ENCODE measurements at regions not wholly inside any gene's neighbourhood (a gene's known extent, or its start where the extent isn't known, plus 50 kb on each side); places are given as distances from the start of the nearest gene placed in this dataset.
"Not testable (repeated sequence)": the region's sequence is repeated elsewhere in the genome, so short reads cannot be mapped to it uniquely, and the experiment has no call there.

DNA sequence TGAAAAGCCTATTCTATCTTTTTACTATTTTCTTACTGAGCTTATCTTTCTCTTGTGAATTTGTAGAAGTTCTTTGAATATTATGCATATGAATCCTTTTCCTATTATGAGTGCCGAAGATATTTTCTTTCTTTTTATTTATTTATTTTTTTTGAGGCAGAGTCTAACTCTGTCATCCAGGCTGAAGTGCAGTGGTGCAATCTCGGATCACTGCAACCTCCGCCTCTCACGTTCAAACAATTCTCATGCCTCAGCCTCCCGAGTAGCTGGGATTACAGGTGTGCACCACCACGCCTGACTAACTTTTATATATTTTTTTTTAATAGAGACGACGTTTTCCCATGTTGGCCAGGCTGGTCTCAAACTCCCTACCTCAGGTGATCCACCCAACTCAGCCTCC lies 109.8 kb downstream of the RHOU start:
- DNase-seq: no peak
- Mint-ChIP-seq H3K36me3 (ENCODE audit: insufficient read depth in 2 of 2) (peaks cover 2 to 5% of the 10 kb centered on the region in 2 donors), H3K27me3 (ENCODE audit: low read depth) (no peaks in the 10 kb centered on the region), H3K27ac (no peak overlapping the region), H3K4me3 (no peak overlapping the region), H3K4me1 (ENCODE audit: low read depth) (peaks cover 6% of the 10 kb centered on the region), H3K9me3 (no peaks in the 10 kb centered on the region)
- ATAC-seq (replicated peaks in 1 of 2): no peak

GRCh38 chr1:228846952-228847351 lies 111.7 kb downstream of the RHOU start:
- DNase-seq (no peak), ATAC-seq (replicated peaks in 1 of 2) (peak in 1 of 2 donors; percentile 49)
- H3K9me3 Mint-ChIP-seq: no peaks in the 10 kb centered on the region
- no peak overlapping the region for H3K4me3 Mint-ChIP-seq
- peaks cover 6% of the 10 kb centered on the region for H3K4me1 Mint-ChIP-seq (ENCODE audit: low read depth)
- no peak overlapping the region for H3K27ac Mint-ChIP-seq
- H3K36me3 Mint-ChIP-seq (ENCODE audit: insufficient read depth in 2 of 2): peaks cover 2 to 5% of the 10 kb centered on the region in 2 donors
- H3K27me3 Mint-ChIP-seq (ENCODE audit: low read depth): no peaks in the 10 kb centered on the region

GRCh38 chr1:228847451-228847850 lies 112.2 kb downstream of the RHOU start:
- H3K27ac Mint-ChIP-seq; DNase-seq; H3K9me3 Mint-ChIP-seq; H3K4me3 Mint-ChIP-seq; H3K4me1 Mint-ChIP-seq (ENCODE audit: low read depth); H3K27me3 Mint-ChIP-seq (ENCODE audit: low read depth); H3K36me3 Mint-ChIP-seq (ENCODE audit: insufficient read depth in 2 of 2); ATAC-seq (replicated peaks in 1 of 2): not testable (repeated sequence)

- ATAC-seq (replicated peaks in 1 of 2) (no peak), DNase-seq (no peak)
- Mint-ChIP-seq H3K36me3 (ENCODE audit: insufficient read depth in 2 of 2) (peaks cover under 1% of the 10 kb centered on the region in 2 donors), H3K27me3 (ENCODE audit: low read depth) (peaks cover 5% of the 10 kb centered on the region), H3K9me3 (no peaks in the 10 kb centered on the region), H3K4me1 (ENCODE audit: low read depth) (peaks cover 6% of the 10 kb centered on the region), H3K27ac (no peak overlapping the region), H3K4me3 (no peak overlapping the region)
These were observed 113.1 kb downstream of the RHOU start for GRCh38 chr1:228848406-228848805.

GRCh38 chr1:228849011-228849541 lies 113.8 kb downstream of the RHOU start:
- H3K36me3 Mint-ChIP-seq (ENCODE audit: insufficient read depth in 2 of 2): no peaks in the 10 kb centered on the region
- H3K4me3 Mint-ChIP-seq: no peak overlapping the region
- peaks cover 6% of the 10 kb centered on the region for H3K4me1 Mint-ChIP-seq (ENCODE audit: low read depth)
- H3K9me3 Mint-ChIP-seq: no peaks in the 10 kb centered on the region
- DNase-seq (no peak), ATAC-seq (replicated peaks in 1 of 2) (no peak)
- H3K27ac Mint-ChIP-seq: no peak overlapping the region
- H3K27me3 Mint-ChIP-seq (ENCODE audit: low read depth): peaks cover 5% of the 10 kb centered on the region

DNA sequence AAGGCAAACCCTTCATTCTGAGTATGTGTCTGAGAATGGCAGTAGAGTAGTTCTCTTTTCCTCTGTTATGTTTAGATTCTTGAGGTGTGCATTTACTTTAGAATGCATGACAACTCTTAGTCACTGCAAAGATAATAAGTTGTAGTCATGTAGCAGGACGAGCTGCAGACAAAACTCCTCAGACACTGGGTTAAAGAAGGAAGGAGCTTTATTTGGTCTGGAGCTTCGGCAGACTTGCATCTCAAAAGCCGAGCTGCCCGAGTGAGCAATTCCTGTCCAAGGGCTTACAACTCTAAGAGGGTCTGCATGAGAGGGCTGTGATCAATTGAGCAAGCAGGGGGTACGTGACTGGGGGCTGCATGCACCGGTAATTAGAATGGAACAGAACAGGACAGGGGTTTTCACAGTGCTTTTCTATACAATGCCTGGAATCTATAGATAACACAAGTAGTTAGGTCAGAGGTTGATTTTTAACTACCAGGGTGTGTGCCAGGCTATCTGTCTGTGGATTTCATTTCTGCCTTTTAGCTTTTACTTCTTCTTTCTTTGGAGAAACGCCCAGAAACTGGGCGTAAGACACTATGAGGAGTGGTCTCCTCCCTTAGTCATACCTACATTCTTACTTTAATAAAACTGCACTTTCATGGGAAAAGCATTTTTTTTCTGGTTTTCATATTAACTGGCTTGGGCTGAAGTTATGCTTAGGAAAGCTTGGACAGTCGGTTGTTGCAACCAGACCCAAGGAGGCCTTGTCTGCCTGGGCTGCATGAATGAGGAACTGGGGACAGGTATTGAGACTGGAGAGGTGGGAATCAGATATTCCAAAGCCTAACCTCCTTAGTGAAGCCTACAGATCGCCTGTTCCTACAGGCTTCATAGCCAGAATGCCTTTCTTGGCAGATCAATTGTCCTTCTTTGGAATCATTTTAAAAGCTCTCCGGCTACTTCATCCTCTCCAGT lies 115.1 kb downstream of the RHOU start:
- Mint-ChIP-seq H3K27me3 (ENCODE audit: low read depth) (peaks cover 5% of the 10 kb centered on the region), H3K27ac (no peak overlapping the region), H3K4me3 (no peak overlapping the region), H3K36me3 (ENCODE audit: insufficient read depth in 2 of 2) (no peaks in the 10 kb centered on the region), H3K4me1 (ENCODE audit: low read depth) (peaks cover 6% of the 10 kb centered on the region), H3K9me3 (no peaks in the 10 kb centered on the region)
- no peak for ATAC-seq (replicated peaks in 1 of 2)
- DNase-seq: no peak

GRCh38 chr1:228851193-228851592 lies 115.9 kb downstream of the RHOU start:
- no peak for ATAC-seq (replicated peaks in 1 of 2)
- no peak overlapping the region for H3K4me3 Mint-ChIP-seq
- peaks cover 5% of the 10 kb centered on the region for H3K27me3 Mint-ChIP-seq (ENCODE audit: low read depth)
- H3K27ac Mint-ChIP-seq: no peak overlapping the region
- DNase-seq: no peak
- H3K36me3 Mint-ChIP-seq (ENCODE audit: insufficient read depth in 2 of 2): no peaks in the 10 kb centered on the region
- peaks cover 0 to 2% of the 10 kb centered on the region in 2 donors for H3K9me3 Mint-ChIP-seq
- H3K4me1 Mint-ChIP-seq (ENCODE audit: low read depth): peaks cover 6% of the 10 kb centered on the region

DNA sequence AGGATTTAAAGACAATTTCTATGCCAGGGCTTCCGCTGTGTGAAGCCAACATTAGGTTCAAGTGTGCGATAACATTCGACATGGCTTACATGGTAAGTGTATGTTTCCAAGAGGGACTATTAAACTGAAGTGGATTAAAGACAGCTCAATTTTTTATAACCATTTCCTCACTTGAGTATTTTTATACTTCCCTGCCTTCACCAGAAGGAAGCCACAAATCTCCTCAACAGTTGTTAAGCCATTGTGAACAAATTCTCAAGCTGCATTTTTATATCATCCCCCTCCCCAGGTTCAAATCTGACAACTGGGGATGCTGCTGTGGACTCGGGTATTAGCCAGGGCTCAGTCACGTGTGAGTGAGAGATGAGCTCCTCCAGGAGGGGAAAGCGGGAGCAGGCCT lies 116.3 kb downstream of the RHOU start:
- peaks cover 0 to 2% of the 10 kb centered on the region in 2 donors for H3K9me3 Mint-ChIP-seq
- no peak for ATAC-seq (replicated peaks in 1 of 2)
- H3K4me1 Mint-ChIP-seq (ENCODE audit: low read depth): peaks cover 6% of the 10 kb centered on the region
- DNase-seq: no peak
- H3K27ac Mint-ChIP-seq: no peak overlapping the region
- H3K27me3 Mint-ChIP-seq (ENCODE audit: low read depth): peaks cover 8% of the 10 kb centered on the region
- H3K36me3 Mint-ChIP-seq (ENCODE audit: insufficient read depth in 2 of 2): no peaks in the 10 kb centered on the region
- H3K4me3 Mint-ChIP-seq: no peak overlapping the region

DNA sequence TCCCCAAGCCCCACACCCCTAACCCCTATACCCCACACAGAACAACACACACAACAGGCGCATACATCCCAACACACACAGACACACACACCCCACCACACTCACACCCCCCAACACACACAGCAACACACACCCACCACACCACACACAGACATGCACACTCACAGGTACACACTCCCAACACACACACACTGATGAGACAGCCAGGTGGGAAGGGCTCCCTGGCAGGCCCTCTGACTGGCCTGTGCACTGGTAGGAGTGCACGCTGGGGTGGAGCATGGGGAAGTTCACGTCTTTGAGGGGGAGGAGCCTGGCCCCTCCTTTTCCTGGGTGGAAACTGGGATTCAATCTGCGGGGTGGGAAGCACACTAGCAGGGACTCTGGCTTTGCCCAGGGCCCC lies 116.7 kb downstream of the RHOU start:
- H3K27ac Mint-ChIP-seq: no peak overlapping the region
- peaks cover 0 to 2% of the 10 kb centered on the region in 2 donors for H3K9me3 Mint-ChIP-seq
- H3K27me3 Mint-ChIP-seq (ENCODE audit: low read depth): peaks cover 10% of the 10 kb centered on the region
- H3K4me1 Mint-ChIP-seq (ENCODE audit: low read depth): peaks cover 6% of the 10 kb centered on the region
- no peak for DNase-seq
- no peak overlapping the region for H3K4me3 Mint-ChIP-seq
- ATAC-seq (replicated peaks in 1 of 2): no peak
- H3K36me3 Mint-ChIP-seq (ENCODE audit: insufficient read depth in 2 of 2): no peaks in the 10 kb centered on the region

DNA sequence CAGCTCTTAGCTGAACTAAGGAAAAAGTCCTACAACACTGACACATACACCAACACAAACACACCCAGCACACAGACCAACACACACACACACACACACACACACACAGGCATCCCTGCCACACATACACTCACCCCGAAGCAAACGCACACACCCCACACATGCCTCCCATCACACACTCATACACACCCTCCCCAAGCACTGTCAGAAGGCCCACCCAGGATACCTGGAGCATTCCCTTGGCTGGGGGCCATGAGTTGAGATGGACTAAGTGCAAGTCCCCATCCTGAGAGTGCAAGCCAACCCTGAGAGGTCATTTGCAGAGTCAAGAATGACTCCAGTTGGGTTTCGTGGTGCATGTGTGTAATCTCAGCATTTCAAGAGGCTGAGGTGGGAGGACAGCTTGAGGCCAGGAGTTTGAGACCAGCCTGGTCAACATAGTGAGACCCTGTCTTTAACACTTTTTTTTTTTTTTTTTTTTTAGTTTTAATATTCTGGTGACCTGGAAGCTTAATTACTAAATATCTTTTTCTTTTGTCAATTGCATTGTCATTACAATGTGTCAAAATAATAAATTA lies 117.3 kb downstream of the RHOU start:
- DNase-seq (no peak), ATAC-seq (replicated peaks in 1 of 2) (no peak)
- Mint-ChIP-seq H3K9me3 (peaks cover 0 to 2% of the 10 kb centered on the region in 2 donors), H3K27ac (no peak overlapping the region), H3K4me3 (no peak overlapping the region), H3K36me3 (ENCODE audit: insufficient read depth in 2 of 2) (no peaks in the 10 kb centered on the region), H3K27me3 (ENCODE audit: low read depth) (peaks cover 10% of the 10 kb centered on the region), H3K4me1 (ENCODE audit: low read depth) (peaks cover 6% of the 10 kb centered on the region)

DNA sequence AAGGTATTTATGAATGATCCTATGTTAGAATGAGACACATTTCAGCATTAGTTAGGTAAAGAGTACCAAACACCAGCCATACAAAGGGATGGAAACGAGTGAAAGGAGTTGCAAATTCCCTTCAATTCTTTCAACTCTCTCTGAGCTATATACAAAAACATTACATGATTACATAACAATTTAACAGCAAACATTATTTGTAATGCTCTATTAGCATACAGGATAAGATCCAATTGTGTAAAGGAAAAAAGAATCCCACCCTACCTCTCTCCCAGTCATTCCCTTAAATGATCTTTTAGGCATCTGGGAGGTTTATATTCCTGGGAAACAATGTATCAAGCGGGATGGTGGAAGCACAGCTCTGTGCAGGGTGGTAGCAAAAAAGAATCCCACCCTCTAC lies 117.9 kb downstream of the RHOU start:
- Mint-ChIP-seq H3K36me3 (ENCODE audit: insufficient read depth in 2 of 2) (no peaks in the 10 kb centered on the region), H3K27me3 (ENCODE audit: low read depth) (peaks cover 14% of the 10 kb centered on the region), H3K4me3 (no peak overlapping the region), H3K9me3 (peaks cover 0 to 2% of the 10 kb centered on the region in 2 donors), H3K4me1 (ENCODE audit: low read depth) (peaks cover 6% of the 10 kb centered on the region), H3K27ac (no peak overlapping the region)
- no peak for ATAC-seq (replicated peaks in 1 of 2)
- no peak for DNase-seq

GRCh38 chr1:228853637-228854036 lies 118.4 kb downstream of the RHOU start:
- H3K9me3 Mint-ChIP-seq: peaks cover 0 to 2% of the 10 kb centered on the region in 2 donors
- no peak overlapping the region for H3K27ac Mint-ChIP-seq
- no peak for ATAC-seq (replicated peaks in 1 of 2)

GRCh38 chr1:228854907-228855306 lies 119.6 kb downstream of the RHOU start:
- H3K27me3 Mint-ChIP-seq (ENCODE audit: low read depth): peaks cover 24% of the 10 kb centered on the region
- peaks cover 0 to 2% of the 10 kb centered on the region in 2 donors for H3K9me3 Mint-ChIP-seq
- no peak overlapping the region for H3K27ac Mint-ChIP-seq
- H3K4me3 Mint-ChIP-seq: no peak overlapping the region
- DNase-seq (no peak), ATAC-seq (replicated peaks in 1 of 2) (no peak)
- no peaks in the 10 kb centered on the region for H3K36me3 Mint-ChIP-seq (ENCODE audit: insufficient read depth in 2 of 2)
- no peaks in the 10 kb centered on the region for H3K4me1 Mint-ChIP-seq (ENCODE audit: low read depth)

More at GRCh38 chr1:228853637-228854036, 118.4 kb downstream of the RHOU start:
- no peak for DNase-seq
- Mint-ChIP-seq H3K36me3 (ENCODE audit: insufficient read depth in 2 of 2) (no peaks in the 10 kb centered on the region), H3K4me3 (no peak overlapping the region), H3K4me1 (ENCODE audit: low read depth) (peaks cover 4% of the 10 kb centered on the region), H3K27me3 (ENCODE audit: low read depth) (peaks cover 19% of the 10 kb centered on the region)
